HCT116 (cell line): ENCODE measurements at regions not wholly inside any gene's neighbourhood (a gene's known extent, or its start where the extent isn't known, plus 50 kb on each side); places are given as distances from the start of the nearest gene placed in this dataset.

ENCODE experiments used
- EZH2 ChIP-seq: fragments of 200-600 bp; sonication (generic); IDR thresholded peaks from 2 replicates; pipeline ENCODE4 v1.6.1; 2017; ENCODE audit warnings: antibody characterized with exemption, mixed run types
- JUND ChIP-seq: IDR thresholded peaks from 2 replicates; pipeline ENCODE4 v1.6.1; 2012
- POLR2A ChIP-seq: IDR thresholded peaks from 2 replicates; pipeline ENCODE4 v1.7.0; 2011; ENCODE audit warnings: borderline replicate concordance; ENCODE audit not compliant: insufficient read depth, insufficient read length; ENCODE audit errors: extremely low read depth
- RAD21 ChIP-seq: IDR thresholded peaks from 2 replicates; pipeline ENCODE4 v1.6.1; 2012; ENCODE audit warnings: low read depth, mild to moderate bottlenecking
- SIN3A ChIP-seq: IDR thresholded peaks from 2 replicates; pipeline ENCODE4 v1.6.1; 2012; ENCODE audit warnings: low read depth
- SP1 ChIP-seq: IDR thresholded peaks from 2 replicates; pipeline ENCODE4 v1.6.1; 2012; ENCODE audit warnings: low read depth
- TF ChIP-seq, protein P1 (sequence below), 3 experiments: fragments of 200-600 bp in 1 of 3; sonication (generic) in 1 of 3; IDR thresholded peaks in 2 of 3; conservative IDR thresholded peaks in 1 of 3; 2 replicates each; pipeline ENCODE4 v1.5.1; 2012 to 2017; ENCODE audit warnings: low read depth in 2 of 3, low read length in 2 of 3, antibody characterized with exemption in 1 of 3, borderline replicate concordance in 1 of 3, control low read depth in 1 of 3, mild to moderate bottlenecking in 1 of 3, mixed read lengths in 1 of 3, mixed run types in 1 of 3, moderate library complexity in 1 of 3; ENCODE audit not compliant: insufficient read depth in 1 of 3
- TF ChIP-seq, protein P2 (sequence below): IDR thresholded peaks from 2 replicates; pipeline ENCODE4 v1.6.1; 2012
- TF ChIP-seq, protein P3 (sequence below): IDR thresholded peaks from 2 replicates; pipeline ENCODE4 v1.6.1; 2012

DNA sequence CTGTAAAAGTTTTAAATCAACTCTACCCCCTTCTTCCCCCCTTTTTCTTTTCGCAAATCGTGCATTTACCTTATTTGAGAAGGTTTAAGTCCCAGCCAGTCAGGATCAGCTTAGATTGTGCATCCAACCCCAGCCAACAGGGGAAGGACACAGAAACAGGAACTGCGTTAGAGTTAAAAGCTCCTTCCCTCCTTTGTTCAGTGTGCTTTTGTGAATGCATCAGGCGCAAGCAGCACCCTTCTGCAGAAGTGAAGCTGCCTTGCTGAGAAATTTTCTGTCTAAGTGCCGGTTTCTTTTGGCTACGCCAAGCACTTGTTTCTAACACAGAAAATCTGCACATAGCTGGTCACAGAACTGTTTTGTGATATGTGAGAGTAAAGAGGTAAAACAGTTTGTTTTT lies 56.2 kb upstream of the PRRC2C start:
- TF ChIP-seq RAD21 = no peak
- TF ChIP-seq, protein P1, sequence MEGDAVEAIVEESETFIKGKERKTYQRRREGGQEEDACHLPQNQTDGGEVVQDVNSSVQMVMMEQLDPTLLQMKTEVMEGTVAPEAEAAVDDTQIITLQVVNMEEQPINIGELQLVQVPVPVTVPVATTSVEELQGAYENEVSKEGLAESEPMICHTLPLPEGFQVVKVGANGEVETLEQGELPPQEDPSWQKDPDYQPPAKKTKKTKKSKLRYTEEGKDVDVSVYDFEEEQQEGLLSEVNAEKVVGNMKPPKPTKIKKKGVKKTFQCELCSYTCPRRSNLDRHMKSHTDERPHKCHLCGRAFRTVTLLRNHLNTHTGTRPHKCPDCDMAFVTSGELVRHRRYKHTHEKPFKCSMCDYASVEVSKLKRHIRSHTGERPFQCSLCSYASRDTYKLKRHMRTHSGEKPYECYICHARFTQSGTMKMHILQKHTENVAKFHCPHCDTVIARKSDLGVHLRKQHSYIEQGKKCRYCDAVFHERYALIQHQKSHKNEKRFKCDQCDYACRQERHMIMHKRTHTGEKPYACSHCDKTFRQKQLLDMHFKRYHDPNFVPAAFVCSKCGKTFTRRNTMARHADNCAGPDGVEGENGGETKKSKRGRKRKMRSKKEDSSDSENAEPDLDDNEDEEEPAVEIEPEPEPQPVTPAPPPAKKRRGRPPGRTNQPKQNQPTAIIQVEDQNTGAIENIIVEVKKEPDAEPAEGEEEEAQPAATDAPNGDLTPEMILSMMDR (IDR thresholded peaks at IDR 0.05 in 2 of 3, conservative IDR thresholded peaks at IDR 0.05 in 1 of 3; ENCODE audit: borderline replicate concordance in 1 of 3, insufficient read depth in 1 of 3, low read depth in 2 of 3, low read length in 2 of 3) = no peak
- TF ChIP-seq EZH2 = no peak
- TF ChIP-seq POLR2A = no peak
- no peak for TF ChIP-seq SIN3A
- no peak for TF ChIP-seq SP1
- TF ChIP-seq, protein P2, sequence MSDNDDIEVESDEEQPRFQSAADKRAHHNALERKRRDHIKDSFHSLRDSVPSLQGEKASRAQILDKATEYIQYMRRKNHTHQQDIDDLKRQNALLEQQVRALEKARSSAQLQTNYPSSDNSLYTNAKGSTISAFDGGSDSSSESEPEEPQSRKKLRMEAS = no peak
- TF ChIP-seq JUND = no peak
- TF ChIP-seq, protein P3, sequence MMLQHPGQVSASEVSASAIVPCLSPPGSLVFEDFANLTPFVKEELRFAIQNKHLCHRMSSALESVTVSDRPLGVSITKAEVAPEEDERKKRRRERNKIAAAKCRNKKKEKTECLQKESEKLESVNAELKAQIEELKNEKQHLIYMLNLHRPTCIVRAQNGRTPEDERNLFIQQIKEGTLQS = no peak
